Right atrium auricular region (tissue), 2 donors: ENCODE measurements at regions not wholly inside any gene's neighbourhood (a gene's known extent, or its start where the extent isn't known, plus 50 kb on each side); places are given as distances from the start of the nearest gene placed in this dataset.

Experiments
- DNase-seq: peaks from one replicate; pipeline ENCODE4 v3.0.0-alpha.2; 2019; ENCODE audit warnings: low spot score
- H3K27ac ChIP-seq, 2 donors: fragments of 200-600 bp; sonication (generic); 1 replicate in 1 of 2; 2 replicates in 1 of 2; pipeline ENCODE4 v1.5.1; 2016 to 2019
- H3K27me3 ChIP-seq, 2 donors: fragments of 200-600 bp; sonication (generic); one replicate each; pipeline versions ENCODE4 v1.5.1 to v1.6.0; 2017 to 2019
- H3K36me3 ChIP-seq: fragments of 200-600 bp; sonication (generic); one replicate; pipeline ENCODE4 v1.5.1; 2016
- H3K4me1 ChIP-seq, 2 donors: fragments of 200-600 bp; sonication (generic); one replicate each; pipeline versions ENCODE4 v1.5.1 to v1.6.0; 2017 to 2019
- H3K4me3 ChIP-seq, 2 donors: fragments of 200-600 bp; sonication (generic); 1 replicate in 1 of 2; 2 replicates in 1 of 2; pipeline ENCODE4 v1.5.1; 2017 to 2019; ENCODE audit warnings: mild to moderate bottlenecking in 1 of 2, moderate library complexity in 1 of 2
- H3K9me3 ChIP-seq, 2 donors: fragments of 200-600 bp; sonication (generic); one replicate each; pipeline ENCODE4 v1.5.1; 2019
- CTCF ChIP-seq, 2 donors: fragments of 200-600 bp; sonication (generic); IDR thresholded peaks; one replicate each; pipeline ENCODE4 v1.5.1; 2019; ENCODE audit warnings: antibody characterized with exemption in 2 of 2

- no peak for TF ChIP-seq CTCF (IDR thresholded peaks at IDR 0.05)
These were observed 110.3 kb downstream of the CCT6B start for GRCh38 chr17:34850964-34851363.

GRCh38 chr17:34850023-34850422 lies 111.2 kb downstream of the CCT6B start:
- Histone ChIP-seq H3K36me3 (no peaks in the 10 kb centered on the region), H3K9me3 (no peaks in the 10 kb centered on the region), H3K27me3 (no peaks in the 10 kb centered on the region), H3K4me1 (no peaks in the 10 kb centered on the region), H3K4me3 (no peak overlapping the region), H3K27ac (no peak overlapping the region)
- no peak for TF ChIP-seq CTCF (IDR thresholded peaks at IDR 0.05)
- no peak for DNase-seq

More at GRCh38 chr17:34850964-34851363, 110.3 kb downstream of the CCT6B start:
- H3K27ac ChIP-seq = no peak overlapping the region
- H3K4me1 ChIP-seq = no peaks in the 10 kb centered on the region
- no peaks in the 10 kb centered on the region for H3K9me3 ChIP-seq
- H3K27me3 ChIP-seq = no peaks in the 10 kb centered on the region
- H3K4me3 ChIP-seq = no peak overlapping the region
- no peaks in the 10 kb centered on the region for H3K36me3 ChIP-seq
- DNase-seq = no peak

GRCh38 chr17:34847938-34848337 lies 113.3 kb downstream of the CCT6B start:
- Histone ChIP-seq H3K36me3 (no peaks in the 10 kb centered on the region), H3K4me3 (no peak overlapping the region), H3K27ac (no peak overlapping the region), H3K4me1 (no peaks in the 10 kb centered on the region), H3K27me3 (no peaks in the 10 kb centered on the region), H3K9me3 (no peaks in the 10 kb centered on the region)
- no peak for TF ChIP-seq CTCF (IDR thresholded peaks at IDR 0.05)
- DNase-seq = no peak

- TF ChIP-seq CTCF (IDR thresholded peaks at IDR 0.05) = no peak
- no peak for DNase-seq
These were observed 116.0 kb downstream of the CCT6B start for GRCh38 chr17:34845296-34845695.

GRCh38 chr17:34843682-34844081 lies 117.6 kb downstream of the CCT6B start:
- no peak for TF ChIP-seq CTCF (IDR thresholded peaks at IDR 0.05)
- DNase-seq = no peak
- Histone ChIP-seq H3K27me3 (no peaks in the 10 kb centered on the region), H3K9me3 (no peaks in the 10 kb centered on the region), H3K4me1 (no peaks in the 10 kb centered on the region), H3K27ac (no peak overlapping the region), H3K36me3 (no peaks in the 10 kb centered on the region), H3K4me3 (no peak overlapping the region)

More at GRCh38 chr17:34845296-34845695, 116.0 kb downstream of the CCT6B start:
- H3K27ac ChIP-seq = no peak overlapping the region
- H3K27me3 ChIP-seq = no peaks in the 10 kb centered on the region
- H3K36me3 ChIP-seq = no peaks in the 10 kb centered on the region
- H3K9me3 ChIP-seq = no peaks in the 10 kb centered on the region
- H3K4me1 ChIP-seq = no peaks in the 10 kb centered on the region
- H3K4me3 ChIP-seq = no peak overlapping the region

GRCh38 chr17:34842235-34842634 lies 119.0 kb downstream of the CCT6B start:
- Histone ChIP-seq H3K36me3 (no peaks in the 10 kb centered on the region), H3K4me3 (no peak overlapping the region), H3K4me1 (no peaks in the 10 kb centered on the region), H3K9me3 (no peaks in the 10 kb centered on the region), H3K27ac (no peak overlapping the region), H3K27me3 (no peaks in the 10 kb centered on the region)
- TF ChIP-seq CTCF (IDR thresholded peaks at IDR 0.05) = no peak
- no peak for DNase-seq
